ENCODE measurements at regions not wholly inside any gene's neighbourhood (a gene's known extent, or its start where the extent isn't known, plus 50 kb on each side); places are given as distances from the start of the nearest gene placed in this dataset.

DNA sequence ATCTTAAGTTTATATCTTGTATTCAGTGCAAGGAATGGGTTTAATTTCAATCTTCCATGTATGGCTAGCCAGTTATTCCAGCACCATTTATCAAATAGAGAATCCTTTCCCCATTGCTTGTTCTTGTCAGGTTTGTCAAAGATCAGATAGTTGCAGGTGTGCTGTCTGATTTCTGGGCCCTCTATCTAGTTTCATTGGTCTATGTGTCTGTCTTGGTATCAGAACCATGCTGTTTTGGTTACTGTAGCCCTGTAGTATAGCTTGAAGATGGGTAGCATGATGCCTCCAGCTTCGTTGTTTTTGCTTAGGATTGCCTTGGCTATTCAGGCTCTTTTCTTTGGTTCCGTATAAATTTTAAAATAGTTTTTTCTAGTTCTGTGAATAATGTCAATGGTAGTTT lies 200.0 kb downstream of the MANEA start:
- no peaks in the 10 kb centered on the region for H3K4me1 ChIP-seq (ENCODE audit: control insufficient read depth, insufficient read depth, low read length)
- intact Hi-C loops (cut with micrococcal nuclease; ENCODE audit: unreplicated experiment) (no loop called here), in situ Hi-C loops (cut with MboI) (no loop called here)
- H3K4me2 ChIP-seq (ENCODE audit: control insufficient read depth, insufficient read depth) = no peak overlapping the region
- no peak overlapping the region for H3K27ac ChIP-seq (ENCODE audit: control insufficient read depth, insufficient read depth)
- ChIA-PET SMC1A (ENCODE audit: uncharacterized antibody, unreplicated experiment) (no interaction called here), CTCF (no interaction called here), POLR2A (no interaction called here), RAD21 (ENCODE audit: unreplicated experiment) (no interaction called here)
- no peak for DNase-seq (ENCODE audit: low read depth, low spot score)
- no peak for ATAC-seq
- H4K20me1 ChIP-seq (ENCODE audit: control insufficient read depth, insufficient read depth) = no peaks in the 10 kb centered on the region
- H3K79me2 ChIP-seq (ENCODE audit: control insufficient read depth, insufficient read depth, low read length) = no peaks in the 10 kb centered on the region
- no peak overlapping the region for H3K9ac ChIP-seq (ENCODE audit: control insufficient read depth, insufficient read depth, low read length)
- H2AFZ ChIP-seq (ENCODE audit: control insufficient read depth, low read depth, low read length) = no peak overlapping the region
- FAIRE-seq = no peak
- H3K4me3 ChIP-seq = no peak overlapping the region
- 18% methylated on average over 2 of the region's 2 CpGs for WGBS (ENCODE audit: insufficient coverage, insufficient replicate concordance, low lambda C conversion rate, missing lambda C conversion rate)
- H3K27me3 ChIP-seq (replicated peaks in 1 of 2; ENCODE audit: control insufficient read depth in 2 of 2, insufficient read depth in 2 of 2, low read length in 1 of 2) = no peaks in the 10 kb centered on the region
- no TSS peak for BruUV-seq (replicated peaks)
- TF ChIP-seq ZBTB40 (IDR thresholded peaks at IDR 0.05; ENCODE audit: borderline replicate concordance) = no peak
- no peak for TF ChIP-seq ZNF384 (IDR thresholded peaks at IDR 0.05; ENCODE audit: borderline replicate concordance, low read depth, low read length)
- no peak for TF ChIP-seq RB1 (IDR thresholded peaks at IDR 0.05; ENCODE audit: borderline replicate concordance)
- TF ChIP-seq IRF4 (IDR thresholded peaks at IDR 0.05; ENCODE audit: low read depth, low read length) = no peak
- TF ChIP-seq RAD21 (IDR thresholded peaks at IDR 0.05; ENCODE audit: insufficient read depth, low read depth, low read length) = no peak
- TF ChIP-seq, protein P1, sequence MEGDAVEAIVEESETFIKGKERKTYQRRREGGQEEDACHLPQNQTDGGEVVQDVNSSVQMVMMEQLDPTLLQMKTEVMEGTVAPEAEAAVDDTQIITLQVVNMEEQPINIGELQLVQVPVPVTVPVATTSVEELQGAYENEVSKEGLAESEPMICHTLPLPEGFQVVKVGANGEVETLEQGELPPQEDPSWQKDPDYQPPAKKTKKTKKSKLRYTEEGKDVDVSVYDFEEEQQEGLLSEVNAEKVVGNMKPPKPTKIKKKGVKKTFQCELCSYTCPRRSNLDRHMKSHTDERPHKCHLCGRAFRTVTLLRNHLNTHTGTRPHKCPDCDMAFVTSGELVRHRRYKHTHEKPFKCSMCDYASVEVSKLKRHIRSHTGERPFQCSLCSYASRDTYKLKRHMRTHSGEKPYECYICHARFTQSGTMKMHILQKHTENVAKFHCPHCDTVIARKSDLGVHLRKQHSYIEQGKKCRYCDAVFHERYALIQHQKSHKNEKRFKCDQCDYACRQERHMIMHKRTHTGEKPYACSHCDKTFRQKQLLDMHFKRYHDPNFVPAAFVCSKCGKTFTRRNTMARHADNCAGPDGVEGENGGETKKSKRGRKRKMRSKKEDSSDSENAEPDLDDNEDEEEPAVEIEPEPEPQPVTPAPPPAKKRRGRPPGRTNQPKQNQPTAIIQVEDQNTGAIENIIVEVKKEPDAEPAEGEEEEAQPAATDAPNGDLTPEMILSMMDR (IDR thresholded peaks at IDR 0.05 in 2 of 3, conservative IDR thresholded peaks at IDR 0.05 in 1 of 3; ENCODE audit: control insufficient read depth in 2 of 3, extremely low read depth in 1 of 3, insufficient read depth in 1 of 3, low read depth in 3 of 3, low read length in 3 of 3) = no peak
- no peak for TF ChIP-seq TARDBP (IDR thresholded peaks at IDR 0.05; ENCODE audit: borderline replicate concordance)
- TF ChIP-seq CHD2 (IDR thresholded peaks at IDR 0.05; ENCODE audit: borderline replicate concordance, low read depth, low read length) = no peak
- TF ChIP-seq NFIC (IDR thresholded peaks at IDR 0.05; ENCODE audit: low read depth, low read length) = no peak
- no peaks in the 10 kb centered on the region for H3K36me3 ChIP-seq (ENCODE audit: control insufficient read depth in 2 of 2, insufficient read depth in 2 of 2, low read length in 1 of 2)
- H3K9me3 ChIP-seq (replicated peaks; ENCODE audit: control insufficient read depth, insufficient read depth, low read length) = no peaks in the 10 kb centered on the region

All from GM12878 (cell line).